Testis (tissue), 2 donors: ENCODE measurements at regions not wholly inside any gene's neighbourhood (a gene's known extent, or its start where the extent isn't known, plus 50 kb on each side); places are given as distances from the start of the nearest gene placed in this dataset.

ENCODE experiments used
- DNase-seq: peaks from one replicate; pipeline ENCODE4 v3.0.0-alpha.2; 2019
- H3K27ac ChIP-seq, 2 donors: fragments of 200-600 bp; sonication (generic); one replicate each; pipeline ENCODE4 v1.5.1; 2019
- H3K27me3 ChIP-seq: fragments of 200-600 bp; sonication (generic); one replicate; pipeline ENCODE4 v1.5.1; 2019
- H3K36me3 ChIP-seq: fragments of 200-600 bp; sonication (generic); one replicate; pipeline ENCODE4 v1.5.1; 2017; ENCODE audit warnings: low read depth; ENCODE audit errors: missing control alignments
- H3K4me1 ChIP-seq: fragments of 200-600 bp; sonication (generic); one replicate; pipeline ENCODE4 v1.5.1; 2019
- H3K4me3 ChIP-seq, 2 donors: fragments of 200-600 bp; sonication (generic); one replicate each; pipeline ENCODE4 v1.5.1; 2017 to 2019
- H3K9me3 ChIP-seq: fragments of 200-600 bp; sonication (generic); one replicate; pipeline ENCODE4 v1.5.1; 2017
- POLR2A ChIP-seq: fragments of 450-650 bp; IDR thresholded peaks from one replicate; pipeline ENCODE4 v1.6.1; 2017; ENCODE audit warnings: antibody characterized with exemption, mild to moderate bottlenecking, moderate library complexity
- WGBS, 2 donors: methylation state at CpG; one replicate each; pipeline ENCODE4 v1.1.5; 2018; 5-methylcytosine and 5-hydroxymethylcytosine counted together
- intact Hi-C: fragments of 100-400 bp; cut with DNase I; formaldehyde crosslinking; loops from one replicate; pipeline ENCODE4 v1.15.1; 2023; ENCODE audit warnings: low total_unique reads
- TF ChIP-seq, protein P1 (sequence below), 3 experiments: fragments of 450-650 bp in 2 of 3; fragments of 200-600 bp in 1 of 3; sonication (generic) in 1 of 3; IDR thresholded peaks; one replicate each; pipeline ENCODE4 v1.5.1; 2016 to 2019; ENCODE audit warnings: antibody characterized with exemption in 3 of 3, mild to moderate bottlenecking in 2 of 3, moderate library complexity in 1 of 3

DNA sequence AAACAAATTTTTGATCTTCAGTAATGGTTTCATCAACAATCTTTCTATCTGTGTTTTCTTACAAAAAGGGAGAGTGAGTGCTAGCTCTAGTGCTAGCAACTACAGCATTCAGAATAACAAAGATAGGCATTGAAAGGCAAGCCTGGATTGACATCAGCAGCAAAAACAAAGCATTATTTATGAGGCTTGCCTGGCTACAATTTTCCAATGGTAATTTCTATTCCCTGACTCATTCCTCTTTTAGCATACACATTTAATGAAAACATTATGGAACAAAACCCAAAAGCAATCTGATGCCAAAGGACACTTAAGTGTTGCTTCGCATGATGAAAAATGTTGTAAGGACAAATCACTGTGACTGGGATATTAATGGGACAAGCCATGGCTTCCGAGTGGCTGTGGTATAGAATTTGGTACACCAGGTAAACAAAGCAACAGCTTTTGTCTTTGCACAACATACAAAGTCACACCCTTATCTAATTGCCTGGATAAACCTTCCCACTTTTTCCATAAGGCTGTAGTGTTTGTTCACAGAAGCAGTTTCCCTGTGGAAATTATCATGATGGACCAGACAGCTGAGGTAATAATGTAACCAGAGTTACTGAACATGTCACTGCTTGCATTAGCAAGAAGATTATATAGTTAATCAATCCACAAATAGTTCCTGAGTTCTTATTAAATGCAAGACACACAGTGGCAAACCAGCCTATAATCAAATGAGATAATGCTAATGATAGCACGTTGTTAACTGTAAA is 179.8 kb upstream of the EDIL3 start:
- WGBS, 2 donors, result 75 to 81% methylated on average over 3 of the region's 3 CpGs
- no peak for DNase-seq
- no peak for TF ChIP-seq POLR2A
- TF ChIP-seq, protein P1, sequence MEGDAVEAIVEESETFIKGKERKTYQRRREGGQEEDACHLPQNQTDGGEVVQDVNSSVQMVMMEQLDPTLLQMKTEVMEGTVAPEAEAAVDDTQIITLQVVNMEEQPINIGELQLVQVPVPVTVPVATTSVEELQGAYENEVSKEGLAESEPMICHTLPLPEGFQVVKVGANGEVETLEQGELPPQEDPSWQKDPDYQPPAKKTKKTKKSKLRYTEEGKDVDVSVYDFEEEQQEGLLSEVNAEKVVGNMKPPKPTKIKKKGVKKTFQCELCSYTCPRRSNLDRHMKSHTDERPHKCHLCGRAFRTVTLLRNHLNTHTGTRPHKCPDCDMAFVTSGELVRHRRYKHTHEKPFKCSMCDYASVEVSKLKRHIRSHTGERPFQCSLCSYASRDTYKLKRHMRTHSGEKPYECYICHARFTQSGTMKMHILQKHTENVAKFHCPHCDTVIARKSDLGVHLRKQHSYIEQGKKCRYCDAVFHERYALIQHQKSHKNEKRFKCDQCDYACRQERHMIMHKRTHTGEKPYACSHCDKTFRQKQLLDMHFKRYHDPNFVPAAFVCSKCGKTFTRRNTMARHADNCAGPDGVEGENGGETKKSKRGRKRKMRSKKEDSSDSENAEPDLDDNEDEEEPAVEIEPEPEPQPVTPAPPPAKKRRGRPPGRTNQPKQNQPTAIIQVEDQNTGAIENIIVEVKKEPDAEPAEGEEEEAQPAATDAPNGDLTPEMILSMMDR (IDR thresholded peaks at IDR 0.05), result no peak

DNA sequence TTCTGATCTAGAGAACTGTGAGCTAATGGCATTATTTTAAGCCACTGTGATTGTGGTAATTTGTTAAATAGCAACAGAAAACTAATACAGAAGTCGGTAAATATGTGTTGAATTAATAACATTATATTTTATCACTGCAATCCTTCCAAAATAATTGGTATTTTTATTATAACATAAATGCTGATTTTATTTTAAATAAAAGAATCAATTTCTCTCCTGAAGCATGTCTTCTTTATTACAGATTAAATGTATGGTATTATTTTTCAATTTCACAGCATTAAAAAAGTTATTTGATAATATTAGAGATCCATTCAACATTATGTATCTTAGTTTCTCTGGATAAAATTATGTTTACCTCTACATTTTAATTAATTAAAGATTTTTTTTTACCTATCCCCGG is 165.5 kb upstream of the EDIL3 start:
- 93 to 97% methylated on average over 2 of the region's 2 CpGs for WGBS, 2 donors
- intact Hi-C loops, result no loop called here

More for the DNA sequence above, 179.8 kb upstream of the EDIL3 start:
- intact Hi-C loops, result no loop called here
- no peak overlapping the region for H3K4me3 ChIP-seq
- H3K9me3 ChIP-seq, result no peaks in the 10 kb centered on the region
- no peaks in the 10 kb centered on the region for H3K4me1 ChIP-seq
- no peaks in the 10 kb centered on the region for H3K27me3 ChIP-seq
- no peaks in the 10 kb centered on the region for H3K36me3 ChIP-seq
- no peak overlapping the region for H3K27ac ChIP-seq

DNA sequence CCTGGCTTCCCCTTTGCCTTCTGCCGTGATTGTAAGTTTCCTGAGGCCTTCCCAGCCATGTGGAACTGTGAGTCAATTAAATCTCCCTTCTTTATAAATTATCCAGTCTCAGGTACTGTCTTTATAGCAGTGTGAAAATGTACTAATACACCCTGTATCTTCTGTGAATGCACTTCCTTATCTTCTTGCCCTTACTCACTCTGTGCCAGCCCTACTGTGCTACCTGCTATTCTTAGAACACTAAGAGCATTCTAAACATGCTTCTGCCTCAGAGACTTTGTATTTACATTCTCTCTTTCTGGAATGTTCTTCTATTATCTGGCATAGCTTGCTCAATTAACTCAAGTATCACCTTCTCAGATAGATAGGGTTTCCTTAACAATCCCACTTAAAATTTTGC is 164.4 kb upstream of the EDIL3 start:
- H3K27me3 ChIP-seq, result no peaks in the 10 kb centered on the region
- no peak for DNase-seq
- H3K4me1 ChIP-seq, result no peaks in the 10 kb centered on the region
- H3K4me3 ChIP-seq, result no peak overlapping the region
- TF ChIP-seq, protein P1 (IDR thresholded peaks at IDR 0.05), result no peak
- TF ChIP-seq POLR2A, result no peak
- no peaks in the 10 kb centered on the region for H3K9me3 ChIP-seq
- no peaks in the 10 kb centered on the region for H3K36me3 ChIP-seq
- intact Hi-C loops, result no loop called here
- H3K27ac ChIP-seq, result no peak overlapping the region
- 80 to 92% methylated on average over 1 of the region's 1 CpG for WGBS, 2 donors

More for the DNA sequence above, 165.5 kb upstream of the EDIL3 start:
- H3K27me3 ChIP-seq, result no peaks in the 10 kb centered on the region
- no peak for DNase-seq
- no peak overlapping the region for H3K4me3 ChIP-seq
- H3K4me1 ChIP-seq, result no peaks in the 10 kb centered on the region
- H3K36me3 ChIP-seq, result no peaks in the 10 kb centered on the region
- no peak overlapping the region for H3K27ac ChIP-seq
- no peaks in the 10 kb centered on the region for H3K9me3 ChIP-seq
- TF ChIP-seq POLR2A, result no peak
- TF ChIP-seq, protein P1 (IDR thresholded peaks at IDR 0.05), result no peak

DNA sequence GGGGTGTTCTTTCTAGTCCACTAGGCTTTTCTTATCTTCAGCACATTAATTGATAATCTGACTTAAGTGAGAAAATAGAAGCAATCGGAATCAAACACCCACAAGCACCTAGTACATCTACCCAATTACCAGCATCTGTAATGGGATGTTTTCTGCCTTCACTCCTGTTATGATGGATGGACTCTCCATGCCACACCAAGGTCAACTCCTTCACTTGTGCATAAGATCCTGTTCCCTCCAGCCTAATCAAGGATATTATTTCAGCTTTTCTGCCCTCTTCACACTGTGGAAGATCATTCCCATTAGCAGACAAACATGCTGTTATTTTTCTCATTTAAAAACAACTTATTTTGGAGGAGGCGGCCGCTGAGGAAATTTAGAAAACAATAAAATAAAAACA is 162.0 kb upstream of the EDIL3 start:
- no peak overlapping the region for H3K27ac ChIP-seq
- no peak for DNase-seq
- H3K9me3 ChIP-seq, result no peaks in the 10 kb centered on the region
- H3K27me3 ChIP-seq, result no peaks in the 10 kb centered on the region
- 63 to 67% methylated on average over 3 of the region's 3 CpGs for WGBS, 2 donors
- intact Hi-C loops, result no loop called here
- no peak for TF ChIP-seq POLR2A
- no peaks in the 10 kb centered on the region for H3K4me1 ChIP-seq
- H3K36me3 ChIP-seq, result no peaks in the 10 kb centered on the region
- no peak overlapping the region for H3K4me3 ChIP-seq

DNA sequence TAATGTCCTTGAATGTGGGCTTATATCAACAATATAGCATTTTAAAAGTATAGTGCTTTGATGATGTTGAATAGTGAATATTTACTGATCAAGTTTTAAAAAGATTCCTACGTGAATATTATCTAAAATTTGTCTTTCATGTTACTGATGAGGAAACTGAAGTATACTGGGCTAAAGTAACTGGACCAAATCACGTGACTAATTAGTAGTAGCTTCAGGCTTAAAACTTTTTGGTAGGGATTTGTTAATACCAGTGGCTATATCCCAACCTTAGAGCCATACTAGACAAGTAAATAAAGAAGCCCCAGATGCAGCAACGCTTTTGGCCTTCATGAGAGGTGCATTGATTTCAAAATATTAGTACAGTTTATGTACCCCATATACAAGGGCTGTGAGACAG is 152.1 kb upstream of the EDIL3 start:
- Histone ChIP-seq H3K9me3 (no peaks in the 10 kb centered on the region), H3K36me3 (no peaks in the 10 kb centered on the region), H3K4me3 (no peak overlapping the region), H3K27me3 (no peaks in the 10 kb centered on the region), H3K4me1 (no peaks in the 10 kb centered on the region), H3K27ac (no peak overlapping the region)
- 91 to 96% methylated on average over 3 of the region's 3 CpGs for WGBS, 2 donors
- DNase-seq, result no peak
- TF ChIP-seq, protein P1 (IDR thresholded peaks at IDR 0.05), result no peak
- no peak for TF ChIP-seq POLR2A
- intact Hi-C loops, result no loop called here
